NCI-H460 (cell line): ENCODE measurements at regions not wholly inside any gene's neighbourhood (a gene's known extent, or its start where the extent isn't known, plus 50 kb on each side); places are given as distances from the start of the nearest gene placed in this dataset.
"Not testable (repeated sequence)": the region's sequence is repeated elsewhere in the genome, so short reads cannot be mapped to it uniquely, and the experiment has no call there.

ENCODE experiments used
- DNase-seq: peaks from one replicate; pipeline ENCODE4 v3.0.0-alpha.2; 2016; ENCODE audit warnings: low read depth; ENCODE audit errors: extremely low read depth

DNA sequence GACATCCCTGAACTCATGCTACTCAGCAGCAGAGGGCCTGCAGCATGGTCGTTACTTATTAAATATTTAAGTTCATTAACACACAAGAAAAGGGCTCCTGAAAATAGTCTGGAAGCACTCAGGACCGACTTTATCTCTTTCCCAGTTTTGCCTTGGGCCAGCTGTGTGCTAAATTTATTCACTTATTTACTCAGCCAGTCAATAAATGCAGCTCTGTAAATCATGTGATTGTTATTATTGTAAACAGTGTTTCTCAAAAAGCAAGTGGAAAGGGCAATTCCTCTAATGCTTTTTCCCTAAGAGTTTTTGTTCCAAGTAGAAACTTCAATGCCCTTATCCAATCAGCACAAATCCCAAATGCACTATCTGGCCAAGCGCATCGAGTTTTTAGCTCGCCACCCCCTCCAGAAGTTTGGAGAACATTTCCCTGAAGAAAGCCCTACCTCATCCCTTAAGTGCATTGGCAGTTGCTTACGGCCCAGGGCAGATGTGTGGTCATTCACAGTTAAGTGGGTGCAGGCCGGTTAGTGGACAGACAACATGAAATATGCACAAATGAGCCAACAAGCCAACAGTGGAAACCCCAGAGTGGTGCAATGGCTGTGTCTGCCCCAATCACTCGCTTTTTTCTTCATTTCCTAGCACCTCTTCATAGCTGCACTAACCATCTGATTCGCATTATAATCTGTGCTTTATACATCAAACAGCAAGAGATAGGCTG, 125.8 kb downstream of the SMIM20 start:
- no peak for DNase-seq

DNA sequence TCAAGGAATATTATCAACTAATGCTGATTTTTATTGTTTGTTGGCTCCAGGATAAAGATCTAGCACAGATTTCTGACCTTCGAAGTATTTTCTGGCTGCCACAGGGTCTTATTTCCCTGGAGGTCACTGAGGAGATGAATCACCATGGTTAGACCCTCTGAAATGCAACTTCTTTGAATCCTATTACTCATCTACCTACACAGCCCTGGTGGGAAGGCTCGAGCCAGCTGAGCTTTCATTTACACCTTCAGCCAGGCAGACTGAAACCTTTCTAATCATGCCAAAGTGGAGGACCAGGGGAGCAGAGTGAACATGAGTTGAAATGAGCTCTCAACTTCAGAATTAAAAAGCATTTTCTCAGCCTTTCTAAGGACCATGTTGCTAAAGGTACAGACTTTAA, 130.5 kb downstream of the SMIM20 start:
- DNase-seq: no peak

GRCh38 chr4:26044983-26045382, 131.0 kb downstream of the SMIM20 start:
- DNase-seq: no peak

DNA sequence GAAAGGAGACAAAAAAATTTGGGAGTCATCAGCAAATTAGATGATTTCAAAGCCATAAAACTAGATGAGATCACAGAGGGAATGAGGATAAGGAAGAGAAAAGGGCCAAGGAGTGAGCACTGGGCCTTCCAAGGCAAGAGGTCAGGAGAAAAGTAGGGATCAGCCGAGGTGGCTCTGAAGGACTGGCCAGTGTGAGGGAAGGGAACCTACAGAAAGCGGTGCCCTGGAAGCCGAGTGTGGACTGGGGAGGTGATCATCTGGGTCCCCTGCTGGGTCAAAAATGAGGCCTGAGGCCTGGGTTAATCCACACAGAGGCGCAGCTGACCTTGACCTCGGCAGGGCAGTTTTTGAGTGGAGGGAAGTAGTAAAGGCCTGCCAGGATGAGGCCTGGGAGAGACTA, 133.8 kb downstream of the SMIM20 start:
- DNase-seq: no peak

DNA sequence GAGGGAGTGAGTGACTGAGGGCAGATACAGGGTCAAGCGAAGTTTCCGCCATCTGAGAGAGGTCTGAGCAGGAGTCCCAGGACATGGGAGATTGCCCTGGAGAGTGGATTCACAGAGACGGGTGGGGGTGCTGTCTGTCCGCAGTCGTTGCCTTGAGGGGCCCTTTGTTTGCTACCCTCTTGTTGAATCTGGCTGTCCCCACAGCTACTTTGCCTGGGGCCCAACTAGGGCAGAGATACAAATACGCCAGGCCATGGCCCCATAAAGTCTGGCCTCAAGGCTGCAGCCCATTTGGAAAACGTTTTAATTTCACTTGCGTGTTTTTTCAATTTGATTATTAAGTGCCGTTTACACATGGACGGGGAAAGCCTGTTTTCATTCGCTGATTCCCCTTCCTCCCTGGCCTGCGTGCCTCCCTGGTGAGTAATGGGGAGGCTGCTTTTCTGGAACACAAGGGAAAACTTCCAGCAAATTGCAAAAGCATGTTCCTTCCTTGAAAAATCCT, 134.4 kb downstream of the SMIM20 start:
- DNase-seq: no peak

- DNase-seq: no peak
Measured at GRCh38 chr4:26048950-26049349, 134.9 kb downstream of the SMIM20 start.

DNA sequence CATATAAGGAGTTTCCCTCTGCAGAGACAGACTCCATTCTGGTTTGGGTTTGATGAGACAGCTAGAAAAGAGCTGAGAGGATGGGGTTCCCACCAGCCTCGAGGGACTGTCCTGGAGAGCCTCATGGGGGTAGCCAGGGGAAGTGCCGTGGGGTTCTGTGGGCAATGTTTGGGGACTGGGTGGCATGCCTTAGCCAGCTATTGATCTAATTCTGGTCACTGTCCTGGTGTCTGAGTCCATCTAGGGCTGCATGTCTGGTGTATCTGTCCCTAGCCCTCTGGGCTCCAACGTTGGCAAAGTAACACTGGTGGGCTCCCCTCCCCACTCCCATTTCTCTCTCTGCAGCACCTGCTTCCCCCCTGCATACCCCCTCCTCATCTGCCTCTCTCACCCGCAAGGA, 135.4 kb downstream of the SMIM20 start:
- no peak for DNase-seq

DNA sequence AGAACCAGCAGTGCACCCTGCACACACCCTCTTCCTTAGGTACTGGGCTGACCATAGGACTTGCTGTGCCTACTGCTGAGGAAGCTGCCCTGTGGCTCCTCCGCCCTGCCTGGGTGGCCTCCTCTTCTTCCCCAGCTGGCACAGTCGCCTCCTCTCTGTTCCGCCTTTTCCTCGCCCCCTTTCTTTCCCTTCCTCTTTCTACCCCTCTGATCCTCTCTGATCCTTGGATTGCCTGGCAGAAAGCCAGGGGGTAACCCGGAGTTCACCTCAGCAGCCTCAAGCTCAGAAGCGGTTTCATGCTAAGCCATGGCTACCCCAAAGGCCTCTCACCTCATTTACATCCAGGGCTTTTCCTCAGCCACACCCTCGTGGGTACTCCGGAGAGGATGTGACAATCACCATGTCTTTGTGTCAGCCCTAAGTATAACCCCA, 136.2 kb downstream of the SMIM20 start:
- no peak for DNase-seq

GRCh38 chr4:26050671-26051070, 136.7 kb downstream of the SMIM20 start:
- no peak for DNase-seq

DNA sequence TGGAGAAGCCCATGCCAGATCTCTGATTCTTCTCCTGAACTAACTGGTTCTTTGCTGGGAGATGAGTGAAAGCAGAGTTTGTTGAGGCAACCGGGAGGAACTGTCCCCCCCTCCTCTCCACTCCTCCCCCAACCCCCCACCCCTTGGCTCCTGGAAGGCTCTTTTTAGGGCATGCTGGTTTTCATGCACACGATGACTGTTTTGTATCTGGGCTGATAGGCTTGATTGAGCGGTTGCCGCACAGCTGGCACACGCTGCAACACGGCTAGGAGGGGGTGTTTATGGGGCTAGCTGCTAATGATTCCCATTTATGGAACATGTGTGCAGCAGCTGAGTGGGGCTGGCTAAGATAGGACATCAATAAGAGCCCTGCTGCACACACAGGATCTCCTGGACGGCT, 137.2 kb downstream of the SMIM20 start:
- DNase-seq: no peak

GRCh38 chr4:26052663-26053541, 138.9 kb downstream of the SMIM20 start:
- no peak for DNase-seq

DNA sequence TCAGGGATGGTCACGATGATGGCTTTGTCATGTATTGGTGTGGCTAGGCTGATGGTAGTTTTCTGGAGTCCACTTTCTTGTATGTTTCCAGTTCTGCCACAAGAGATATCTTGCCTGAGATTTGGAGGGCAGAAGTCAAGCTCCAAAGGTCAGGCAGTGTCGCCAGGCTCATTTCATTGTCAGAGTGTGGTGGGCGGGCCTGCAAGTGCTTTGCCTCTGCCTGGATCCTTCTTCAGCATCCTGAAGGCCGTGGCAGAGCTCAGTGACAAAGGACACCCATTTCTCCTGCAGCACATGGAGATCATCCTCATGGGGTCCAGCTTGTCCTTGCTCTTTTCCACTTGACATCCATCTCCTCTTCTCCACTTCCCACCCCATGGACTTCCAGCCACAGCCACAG, 139.7 kb downstream of the SMIM20 start:
- no peak for DNase-seq

DNA sequence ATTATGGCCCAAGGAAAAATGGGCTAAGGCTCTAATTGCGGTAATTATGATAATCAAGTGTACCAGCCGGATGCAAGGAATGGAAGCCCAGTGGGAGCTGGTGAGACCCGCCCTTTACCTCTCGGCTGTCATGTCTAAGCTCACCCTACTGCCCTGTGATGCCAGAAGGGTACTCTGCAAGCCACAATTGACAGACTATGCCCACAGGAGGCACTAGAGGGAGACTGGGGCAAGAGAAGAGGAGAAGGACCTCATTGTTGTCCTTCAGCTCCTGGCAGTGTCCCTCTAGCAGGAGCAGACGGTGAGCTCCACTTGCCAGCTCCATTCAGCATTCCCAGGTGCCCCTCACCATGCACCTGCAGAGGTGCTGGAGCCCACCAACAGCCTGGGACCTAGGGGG, 141.8 kb downstream of the SMIM20 start:
- DNase-seq: no peak

DNA sequence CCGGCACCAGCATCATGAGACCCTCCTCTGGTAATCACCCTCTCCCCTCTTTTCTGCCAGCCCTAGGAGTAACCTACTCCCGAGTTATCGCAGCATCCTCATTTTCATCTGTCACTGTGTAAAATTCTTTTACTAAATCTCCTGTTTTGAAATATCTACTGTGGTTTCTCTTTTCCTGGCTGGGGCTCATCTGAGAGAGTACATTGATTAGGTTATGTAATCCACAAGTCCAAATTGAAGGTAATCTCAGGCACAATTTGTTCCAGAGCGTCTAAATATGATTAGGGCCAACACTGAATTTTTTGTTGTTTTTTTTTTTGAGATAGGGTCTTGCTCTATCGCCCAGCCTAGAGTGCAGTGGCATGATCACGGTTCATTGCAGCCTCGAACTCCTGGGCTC, 142.4 kb downstream of the SMIM20 start:
- DNase-seq: no peak

DNA sequence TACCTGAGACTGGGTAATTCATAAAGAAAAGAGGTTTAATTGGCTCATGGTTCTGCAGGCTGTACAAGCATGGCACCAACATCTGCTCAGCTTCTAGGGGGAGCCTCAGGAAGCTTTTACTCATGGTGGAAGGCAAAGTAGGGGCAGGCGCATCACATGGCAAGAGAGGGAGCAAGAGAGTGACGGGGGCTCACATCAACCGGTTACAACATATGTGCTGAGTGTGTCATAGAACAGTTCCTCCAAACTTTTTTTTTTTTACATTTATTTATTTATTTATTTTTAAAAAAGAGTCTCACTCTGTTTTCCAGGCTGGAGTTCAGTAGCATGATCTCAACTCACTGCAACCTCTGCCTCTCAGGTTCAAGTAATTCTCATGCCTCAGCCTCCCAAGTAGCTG, 143.8 kb downstream of the SMIM20 start:
- DNase-seq: not testable (repeated sequence)

DNA sequence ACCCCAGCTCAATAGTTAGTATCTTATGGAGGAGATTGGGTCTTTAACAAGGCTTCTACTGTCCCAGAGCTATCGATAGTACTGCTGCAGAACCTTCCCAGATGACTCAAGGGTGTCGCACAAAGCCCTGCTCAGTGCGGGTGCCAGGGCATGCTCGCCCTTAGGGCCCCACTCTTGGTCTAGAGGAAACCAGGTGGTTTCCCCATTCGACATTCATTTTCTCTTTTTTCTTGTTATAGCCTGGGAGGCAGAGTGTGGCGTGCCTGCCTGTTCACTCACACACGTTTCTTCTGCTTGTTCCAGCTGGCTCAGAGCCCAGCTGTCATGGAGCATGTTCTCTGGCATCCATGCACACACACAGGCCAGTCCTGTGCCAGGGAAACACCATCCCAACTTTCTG, 144.5 kb downstream of the SMIM20 start:
- no peak for DNase-seq

DNA sequence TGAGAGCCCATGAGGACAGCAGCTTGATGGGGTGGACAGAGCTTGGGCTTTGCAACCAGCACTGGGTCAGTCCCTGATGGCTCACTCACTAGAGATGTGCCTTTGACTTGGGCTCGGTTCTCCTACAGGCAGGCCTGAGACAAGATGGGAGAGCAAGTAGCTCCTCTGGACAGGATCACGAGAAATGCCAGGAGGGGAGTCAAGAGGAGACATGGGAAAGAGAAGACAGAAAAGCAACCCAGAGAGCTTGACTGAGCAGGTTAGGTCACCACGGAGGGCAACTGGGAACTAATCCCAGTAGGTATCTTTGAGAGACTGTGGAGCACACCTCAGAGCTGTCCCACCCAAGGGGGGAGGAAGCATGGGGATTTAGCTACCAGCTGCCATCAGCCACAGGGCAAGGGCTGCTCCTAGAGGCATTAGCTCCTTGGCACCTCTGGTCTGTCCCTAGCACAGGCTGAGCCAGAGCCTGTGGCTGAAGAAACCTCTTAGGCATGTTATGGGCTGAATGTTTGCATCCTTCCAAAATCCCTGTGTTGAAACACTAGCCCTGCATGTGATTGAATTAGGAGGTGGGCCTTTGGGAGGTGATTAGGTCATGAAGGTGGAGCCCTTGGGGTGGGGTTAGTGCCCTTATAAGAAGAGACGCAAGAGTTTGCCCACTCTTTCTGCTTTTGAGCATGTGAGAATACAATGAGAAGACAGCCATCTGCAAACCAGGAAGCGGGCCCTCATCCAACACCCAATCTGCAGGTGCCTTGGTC, 145.6 kb downstream of the SMIM20 start:
- DNase-seq: no peak

DNA sequence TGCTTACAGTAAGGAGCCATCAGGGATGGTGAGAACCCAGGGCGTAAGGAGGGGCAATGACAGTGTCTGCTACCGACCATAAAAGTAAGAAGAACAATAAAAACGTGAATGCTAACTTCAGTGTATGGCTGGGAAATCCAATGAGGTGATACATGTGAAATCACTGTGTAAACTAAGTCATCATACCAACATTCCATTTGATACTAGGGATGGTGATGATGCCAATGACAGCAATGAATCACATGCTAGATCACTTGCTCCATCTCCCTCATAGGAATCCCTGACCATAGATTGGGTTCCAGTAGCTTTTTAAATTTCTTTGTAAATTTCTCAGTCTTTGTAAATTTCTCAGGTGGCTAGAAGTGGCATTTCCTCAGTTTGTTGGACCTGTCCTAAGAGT, 146.3 kb downstream of the SMIM20 start:
- DNase-seq: no peak

DNA sequence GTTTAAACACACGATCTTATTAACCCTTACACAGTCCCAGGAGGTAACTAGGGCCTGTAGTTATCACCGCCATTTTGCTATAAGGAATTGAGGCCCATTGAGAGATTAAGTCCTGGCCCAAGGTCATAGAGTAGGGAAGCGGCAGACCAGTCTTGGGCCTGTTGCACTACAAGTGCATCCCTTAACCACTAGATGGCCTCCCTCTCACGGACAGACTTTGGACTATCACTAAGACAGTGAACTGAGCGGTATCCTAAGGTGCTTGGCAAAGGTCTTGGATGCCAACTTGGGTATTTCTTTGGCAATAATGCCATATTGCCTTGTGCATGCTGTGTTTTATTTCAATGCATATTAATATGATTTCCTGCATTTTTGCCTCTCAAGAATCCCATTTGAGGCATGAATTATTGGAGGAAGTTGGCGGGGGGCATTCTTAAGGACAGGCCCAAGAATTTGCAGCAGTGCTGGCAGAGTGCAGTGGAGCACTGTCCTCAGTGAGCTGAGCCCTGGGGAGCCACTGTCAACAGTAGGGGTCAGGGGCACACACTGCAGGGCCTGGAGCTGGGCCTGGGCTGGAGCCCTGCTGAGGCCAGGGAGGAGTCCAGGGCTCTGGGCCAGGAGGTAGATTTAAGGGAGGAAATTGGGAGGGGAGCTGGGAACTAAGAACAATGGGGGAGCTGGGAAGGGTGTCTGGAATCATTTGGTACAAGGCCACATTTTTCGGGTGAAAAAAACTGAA, 147.4 kb downstream of the SMIM20 start:
- DNase-seq: peak; percentile 47

DNA sequence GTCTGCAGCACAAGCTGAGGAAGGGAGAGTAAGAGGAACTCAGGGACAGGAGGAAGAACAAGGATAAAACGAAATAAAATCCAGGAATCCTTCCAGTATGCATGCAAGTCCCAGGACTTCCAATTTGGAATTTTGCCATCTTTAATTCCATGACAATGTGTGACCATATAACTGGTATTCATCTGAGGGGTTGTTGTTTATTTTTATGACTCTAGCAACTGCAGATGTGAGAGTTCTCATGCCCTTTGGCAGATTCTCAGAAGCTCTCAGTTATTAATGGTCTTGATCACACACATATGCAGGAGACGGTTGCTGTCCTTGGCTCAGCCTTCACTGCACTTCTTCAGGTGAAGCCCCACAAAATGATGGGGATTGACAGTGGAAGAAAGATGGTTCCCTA, 148.2 kb downstream of the SMIM20 start:
- no peak for DNase-seq
